H9 (cell line): ENCODE measurements at regions not wholly inside any gene's neighbourhood (a gene's known extent, or its start where the extent isn't known, plus 50 kb on each side); places are given as distances from the start of the nearest gene placed in this dataset.

ENCODE experiments used
- DNase-seq: peaks from one replicate; pipeline ENCODE4 v3.0.0-alpha.2; 2017
- H2AFZ ChIP-seq: one replicate; pipeline ENCODE4 v1.6.1; 2013; ENCODE audit warnings: mild to moderate bottlenecking, low read length, control low read depth, moderate library complexity
- H2AK5ac ChIP-seq: 2 replicates; pipeline ENCODE4 v1.6.1; 2013; ENCODE audit warnings: low read length, control low read depth, mixed read lengths; ENCODE audit not compliant: insufficient read length
- H2BK120ac ChIP-seq: one replicate; pipeline ENCODE4 v1.6.1; 2013; ENCODE audit warnings: low read depth, mild to moderate bottlenecking, low read length, control low read depth, inconsistent platforms; ENCODE audit not compliant: poor library complexity, severe bottlenecking
- H2BK12ac ChIP-seq: 2 replicates; pipeline ENCODE4 v1.6.1; 2013; ENCODE audit warnings: low read length, control low read depth, mixed read lengths, low read depth; ENCODE audit not compliant: insufficient read length
- H2BK15ac ChIP-seq: 2 replicates; pipeline ENCODE4 v1.6.1; 2013; ENCODE audit warnings: low read depth, low read length, control low read depth
- H2BK20ac ChIP-seq: one replicate; pipeline ENCODE4 v1.6.1; 2013; ENCODE audit warnings: low read depth, mild to moderate bottlenecking, low read length, control low read depth, inconsistent platforms; ENCODE audit not compliant: poor library complexity, severe bottlenecking
- H2BK5ac ChIP-seq: 2 replicates; pipeline ENCODE4 v1.6.1; 2013; ENCODE audit warnings: low read length, control low read depth, mixed read lengths; ENCODE audit not compliant: insufficient read length
- H3K14ac ChIP-seq: 2 replicates; pipeline ENCODE4 v1.6.1; 2013; ENCODE audit warnings: low read length, control low read depth; ENCODE audit not compliant: insufficient read depth
- H3K18ac ChIP-seq: 2 replicates; pipeline ENCODE4 v1.6.1; 2013; ENCODE audit warnings: low read depth, mild to moderate bottlenecking, mixed read lengths, low read length, control low read depth; ENCODE audit not compliant: insufficient read length
- H3K23ac ChIP-seq: 2 replicates; pipeline ENCODE4 v1.6.1; 2013; ENCODE audit warnings: low read length, control low read depth, mixed read lengths, low read depth; ENCODE audit not compliant: insufficient read length
- H3K23me2 ChIP-seq: 2 replicates; pipeline ENCODE4 v1.6.1; 2013; ENCODE audit warnings: low read depth, mild to moderate bottlenecking, mixed read lengths, low read length, control low read depth; ENCODE audit not compliant: insufficient read length, poor library complexity, severe bottlenecking
- H3K27ac ChIP-seq: 2 replicates; pipeline ENCODE4 v1.5.1; 2013; ENCODE audit warnings: low read length, control low read depth, mixed read lengths, low read depth; ENCODE audit not compliant: insufficient read length
- H3K27me3 ChIP-seq: 2 replicates; pipeline ENCODE4 v1.6.1; 2013; ENCODE audit warnings: low read length, control low read depth, inconsistent platforms; ENCODE audit not compliant: insufficient read depth
- H3K4ac ChIP-seq: 2 replicates; pipeline ENCODE4 v1.6.1; 2013; ENCODE audit warnings: low read depth, mild to moderate bottlenecking, control low read depth, inconsistent platforms, low read length, moderate library complexity
- H3K4me1 ChIP-seq: 2 replicates; pipeline ENCODE4 v1.6.1; 2013; ENCODE audit warnings: low read length, control low read depth, inconsistent platforms; ENCODE audit not compliant: insufficient read depth
- H3K4me2 ChIP-seq: 2 replicates; pipeline ENCODE4 v1.6.1; 2013; ENCODE audit warnings: low read length, control low read depth, mixed read lengths; ENCODE audit not compliant: insufficient read length, insufficient read depth
- H3K56ac ChIP-seq: 2 replicates; pipeline ENCODE4 v1.6.1; 2013; ENCODE audit warnings: low read depth, mild to moderate bottlenecking, mixed read lengths, low read length, control low read depth; ENCODE audit not compliant: insufficient read length
- H3K79me1 ChIP-seq: 2 replicates; pipeline ENCODE4 v1.6.1; 2013; ENCODE audit warnings: low read depth, mild to moderate bottlenecking, moderate library complexity, low read length, control low read depth, inconsistent platforms; ENCODE audit not compliant: insufficient read depth, poor library complexity, severe bottlenecking
- H3K79me2 ChIP-seq: 2 replicates; pipeline ENCODE4 v1.6.1; 2013; ENCODE audit warnings: low read length, control low read depth, inconsistent platforms; ENCODE audit not compliant: insufficient read depth
- H3K9ac ChIP-seq: 2 replicates; pipeline ENCODE4 v1.6.1; 2013; ENCODE audit warnings: low read length, control low read depth, mixed read lengths; ENCODE audit not compliant: insufficient read length; ENCODE audit errors: extremely low read depth
- H3K9me3 ChIP-seq: one replicate; pipeline ENCODE4 v1.6.1; 2013; ENCODE audit warnings: low read depth, low read length, inconsistent platforms; ENCODE audit not compliant: control insufficient read depth
- H3T11ph ChIP-seq: one replicate; pipeline ENCODE4 v1.6.1; 2013; ENCODE audit warnings: mild to moderate bottlenecking, low read length, control low read depth, inconsistent platforms
- H4K20me1 ChIP-seq: one replicate; pipeline ENCODE4 v1.6.1; 2013; ENCODE audit not compliant: control insufficient read depth, insufficient read length, insufficient read depth
- H4K5ac ChIP-seq: 2 replicates; pipeline ENCODE4 v1.6.1; 2013; ENCODE audit warnings: low read depth, mild to moderate bottlenecking, mixed read lengths, low read length, control low read depth; ENCODE audit not compliant: insufficient read length
- H4K8ac ChIP-seq: replicated peaks from 2 replicates; pipeline ENCODE4 v1.6.1; 2013; ENCODE audit warnings: low read length, control low read depth, mixed read lengths, low read depth; ENCODE audit not compliant: insufficient read length
- H4K91ac ChIP-seq: 2 replicates; pipeline ENCODE4 v1.6.1; 2013; ENCODE audit warnings: low read depth, mild to moderate bottlenecking, moderate library complexity, mixed read lengths, low read length, control low read depth; ENCODE audit not compliant: insufficient read length
- H3K27ac Mint-ChIP-seq, 3 experiments: 2 replicates in 2 of 3; 3 replicates in 1 of 3; pipeline ENCODE4 v1.8.0; 2020 to 2021; ENCODE audit warnings: mixed read lengths in 3 of 3, mild to moderate bottlenecking in 1 of 3, moderate library complexity in 1 of 3
- H3K27me3 Mint-ChIP-seq: 2 replicates; pipeline ENCODE4 v1.8.0; 2021; ENCODE audit warnings: low read depth, mild to moderate bottlenecking, moderate library complexity, mixed read lengths
- H3K36me3 Mint-ChIP-seq, 3 experiments: 2 replicates in 2 of 3; 3 replicates in 1 of 3; pipeline ENCODE4 v1.8.0; 2020 to 2021; ENCODE audit warnings: low read depth in 3 of 3, mixed read lengths in 3 of 3; ENCODE audit not compliant: insufficient read depth in 1 of 3
- H3K4me1 Mint-ChIP-seq, 2 experiments: 2 replicates each; pipeline ENCODE4 v1.8.0; 2020; ENCODE audit warnings: mixed read lengths in 2 of 2
- H3K4me3 Mint-ChIP-seq, 2 experiments: 2 replicates in 1 of 2; 3 replicates in 1 of 2; pipeline ENCODE4 v1.8.0; 2020 to 2021; ENCODE audit warnings: mild to moderate bottlenecking in 2 of 2, mixed read lengths in 2 of 2, moderate library complexity in 1 of 2
- H3K9me3 Mint-ChIP-seq, 2 experiments: 2 replicates in 1 of 2; 3 replicates in 1 of 2; pipeline ENCODE4 v1.8.0; 2020; ENCODE audit warnings: mild to moderate bottlenecking in 2 of 2, mixed read lengths in 2 of 2, moderate library complexity in 1 of 2
- WGBS: extraction: QIAGEN DNeasy Blood & Tissue Kit; methylation state at CpG from one replicate; pipeline ENCODE4 v1.1.7; 2013; ENCODE audit warnings: missing lambda C conversion rate, low lambda C conversion rate, mixed read lengths; ENCODE audit not compliant: insufficient read length; ENCODE audit errors: extremely low coverage; 5-methylcytosine and 5-hydroxymethylcytosine counted together
- TF ChIP-seq, protein P1 (sequence below): fragments of 200-600 bp; sonication (generic); conservative IDR thresholded peaks from 3 replicates; pipeline ENCODE4 v1.8.0; 2021; ENCODE audit warnings: antibody characterized with exemption, mild to moderate bottlenecking

DNA sequence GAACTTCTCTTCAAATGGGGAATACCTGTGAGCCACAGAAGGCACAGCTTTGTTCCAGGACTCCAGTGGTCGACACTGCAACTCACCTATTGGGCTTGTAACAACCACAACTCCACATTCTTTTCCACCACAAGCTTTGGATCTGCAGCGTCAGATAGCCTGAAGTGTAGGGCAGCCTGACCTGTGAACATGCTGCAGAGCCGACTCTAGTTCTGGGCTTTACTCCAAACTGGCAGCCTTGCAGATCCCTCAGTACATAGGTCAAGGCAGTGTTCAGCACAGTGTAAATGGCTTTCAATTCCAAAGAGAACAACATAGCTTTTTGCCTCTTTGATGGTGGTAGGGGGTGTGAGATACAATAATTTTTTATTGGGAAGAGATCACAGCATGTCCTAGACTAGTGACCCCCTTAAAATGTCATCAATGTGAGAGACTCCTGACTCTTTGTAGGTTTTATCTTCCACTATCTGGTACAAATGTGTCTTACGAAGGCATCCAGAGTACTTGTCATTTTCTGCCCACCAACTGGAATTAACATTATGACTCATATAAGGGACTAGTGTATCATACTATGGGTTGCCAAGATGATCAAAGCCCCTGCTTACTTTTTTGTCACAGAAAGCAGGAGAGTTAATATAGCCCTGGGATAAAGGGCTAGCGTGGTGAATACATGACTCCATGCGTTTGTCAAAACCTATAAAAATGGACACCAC, 149.8 kb downstream of the COPS8 start:
- Histone ChIP-seq H3K56ac (no peak overlapping the region), H4K91ac (no peak overlapping the region), H3K27me3 (no peaks in the 10 kb centered on the region), H4K8ac (no peak overlapping the region), H2BK15ac (no peak overlapping the region), H3K27ac (no peak overlapping the region), H3K23ac (no peak overlapping the region), H2BK20ac (no peak overlapping the region), H4K5ac (no peak overlapping the region), H3K79me1 (no peaks in the 10 kb centered on the region), H3K9me3 (peaks cover 7% of the 10 kb centered on the region), H4K20me1 (no peaks in the 10 kb centered on the region), H3K14ac (no peak overlapping the region), H3K9ac (no peak overlapping the region), H2AFZ (no peak overlapping the region), H2BK5ac (no peak overlapping the region), H3K4ac (no peak overlapping the region), H2AK5ac (no peak overlapping the region), H3K18ac (no peak overlapping the region), H2BK12ac (no peak overlapping the region), H3K79me2 (no peaks in the 10 kb centered on the region), H3K4me1 (no peaks in the 10 kb centered on the region), H3T11ph (no peak overlapping the region), H3K4me2 (no peak overlapping the region), H2BK120ac (no peak overlapping the region), H3K23me2 (no peaks in the 10 kb centered on the region)
- peaks cover 0 to 8% of the 10 kb centered on the region in 2 experiments; a peak in 3 of 5 replicates for H3K9me3 Mint-ChIP-seq
- TF ChIP-seq, protein P1, sequence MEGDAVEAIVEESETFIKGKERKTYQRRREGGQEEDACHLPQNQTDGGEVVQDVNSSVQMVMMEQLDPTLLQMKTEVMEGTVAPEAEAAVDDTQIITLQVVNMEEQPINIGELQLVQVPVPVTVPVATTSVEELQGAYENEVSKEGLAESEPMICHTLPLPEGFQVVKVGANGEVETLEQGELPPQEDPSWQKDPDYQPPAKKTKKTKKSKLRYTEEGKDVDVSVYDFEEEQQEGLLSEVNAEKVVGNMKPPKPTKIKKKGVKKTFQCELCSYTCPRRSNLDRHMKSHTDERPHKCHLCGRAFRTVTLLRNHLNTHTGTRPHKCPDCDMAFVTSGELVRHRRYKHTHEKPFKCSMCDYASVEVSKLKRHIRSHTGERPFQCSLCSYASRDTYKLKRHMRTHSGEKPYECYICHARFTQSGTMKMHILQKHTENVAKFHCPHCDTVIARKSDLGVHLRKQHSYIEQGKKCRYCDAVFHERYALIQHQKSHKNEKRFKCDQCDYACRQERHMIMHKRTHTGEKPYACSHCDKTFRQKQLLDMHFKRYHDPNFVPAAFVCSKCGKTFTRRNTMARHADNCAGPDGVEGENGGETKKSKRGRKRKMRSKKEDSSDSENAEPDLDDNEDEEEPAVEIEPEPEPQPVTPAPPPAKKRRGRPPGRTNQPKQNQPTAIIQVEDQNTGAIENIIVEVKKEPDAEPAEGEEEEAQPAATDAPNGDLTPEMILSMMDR, result no peak
- H3K27me3 Mint-ChIP-seq, result peaks cover 4% of the 10 kb centered on the region; the same call in 1 of the 2 replicates
- DNase-seq, result no peak
- no CpG with 5 or more reads among the region's 6 CpGs for WGBS
- H3K4me3 Mint-ChIP-seq, result no peak overlapping the region
- H3K36me3 Mint-ChIP-seq, result peaks cover 0 to 2% (median 0%) of the 10 kb centered on the region in 3 experiments; a peak in 2 of 7 replicates
- no peak overlapping the region for H3K27ac Mint-ChIP-seq
- no peaks in the 10 kb centered on the region for H3K4me1 Mint-ChIP-seq
